ENCODE measurements at regions not wholly inside any gene's neighbourhood (a gene's known extent, or its start where the extent isn't known, plus 50 kb on each side); places are given as distances from the start of the nearest gene placed in this dataset.

GRCh38 chr3:147007736-147008245, 398.6 kb downstream of the ZIC4 start:
- no peak for TF ChIP-seq CTCF (IDR thresholded peaks at IDR 0.05)
- TF ChIP-seq EP300 (IDR thresholded peaks at IDR 0.05) = no peak
- TF ChIP-seq POLR2A (IDR thresholded peaks at IDR 0.05) = no peak
- TF ChIP-seq POLR2AphosphoS5 (IDR thresholded peaks at IDR 0.05) = no peak

All from gastroesophageal sphincter (tissue), 3 donors.